Smooth muscle cell (in vitro differentiated cells): ENCODE measurements at regions not wholly inside any gene's neighbourhood (a gene's known extent, or its start where the extent isn't known, plus 50 kb on each side); places are given as distances from the start of the nearest gene placed in this dataset.

Experiments
- DNase-seq: peaks from one replicate; lab custom pipeline; 2025; ENCODE audit not compliant: unreplicated experiment; lab: John Stamatoyannopoulos, UW
- H2AFZ ChIP-seq: fragments of 200-600 bp; sonication (generic); 2 replicates; pipeline ENCODE4 v1.6.0; 2016; ENCODE audit warnings: antibody characterized with exemption, low read depth, mild to moderate bottlenecking
- H3F3A ChIP-seq: fragments of 200-600 bp; sonication (generic); 2 replicates; pipeline ENCODE4 v1.6.0; 2017; ENCODE audit warnings: antibody characterized with exemption, low read depth
- H3K27ac ChIP-seq: fragments of 200-600 bp; sonication (generic); 2 replicates; pipeline ENCODE4 v1.5.1; 2016; ENCODE audit warnings: low read depth, mild to moderate bottlenecking
- H3K27me3 ChIP-seq: fragments of 200-600 bp; sonication (generic); 2 replicates; pipeline ENCODE4 v1.6.1; 2016; ENCODE audit warnings: low read depth, mild to moderate bottlenecking
- H3K36me3 ChIP-seq: fragments of 200-600 bp; sonication (generic); 2 replicates; pipeline ENCODE4 v1.5.1; 2016; ENCODE audit warnings: low read depth
- H3K4me1 ChIP-seq: fragments of 200-600 bp; sonication (generic); 2 replicates; pipeline ENCODE4 v1.5.1; 2016; ENCODE audit warnings: low read depth
- H3K4me2 ChIP-seq: fragments of 200-600 bp; sonication (generic); 2 replicates; pipeline ENCODE4 v1.6.0; 2016; ENCODE audit warnings: mild to moderate bottlenecking
- H3K4me3 ChIP-seq: fragments of 200-600 bp; sonication (generic); 2 replicates; pipeline ENCODE4 v1.5.1; 2016; ENCODE audit warnings: mild to moderate bottlenecking
- H3K79me2 ChIP-seq: fragments of 200-600 bp; sonication (generic); 2 replicates; pipeline ENCODE4 v1.6.0; 2016; ENCODE audit warnings: low read depth, mild to moderate bottlenecking
- H3K9ac ChIP-seq: fragments of 200-600 bp; sonication (generic); 2 replicates; pipeline ENCODE4 v1.6.0; 2016; ENCODE audit warnings: low read depth
- H3K9me3 ChIP-seq: fragments of 200-600 bp; sonication (generic); replicated peaks from 2 replicates; pipeline ENCODE4 v1.5.1; 2016; ENCODE audit warnings: low read depth
- H4K20me1 ChIP-seq: fragments of 200-600 bp; sonication (generic); 2 replicates; pipeline ENCODE4 v1.6.0; 2016; ENCODE audit warnings: low read depth
- WGBS: methylation state at CpG from one replicate; pipeline ENCODE4 v1.1.7; 2016; ENCODE audit warnings: low lambda C conversion rate; 5-methylcytosine and 5-hydroxymethylcytosine counted together
- TF ChIP-seq, protein P1 (sequence below): fragments of 200-600 bp; sonication (generic); IDR thresholded peaks from 2 replicates; pipeline ENCODE4 v1.5.1; 2017; ENCODE audit warnings: borderline replicate concordance, mild to moderate bottlenecking, antibody characterized with exemption; ENCODE audit not compliant: insufficient read depth, poor library complexity, severe bottlenecking

DNA sequence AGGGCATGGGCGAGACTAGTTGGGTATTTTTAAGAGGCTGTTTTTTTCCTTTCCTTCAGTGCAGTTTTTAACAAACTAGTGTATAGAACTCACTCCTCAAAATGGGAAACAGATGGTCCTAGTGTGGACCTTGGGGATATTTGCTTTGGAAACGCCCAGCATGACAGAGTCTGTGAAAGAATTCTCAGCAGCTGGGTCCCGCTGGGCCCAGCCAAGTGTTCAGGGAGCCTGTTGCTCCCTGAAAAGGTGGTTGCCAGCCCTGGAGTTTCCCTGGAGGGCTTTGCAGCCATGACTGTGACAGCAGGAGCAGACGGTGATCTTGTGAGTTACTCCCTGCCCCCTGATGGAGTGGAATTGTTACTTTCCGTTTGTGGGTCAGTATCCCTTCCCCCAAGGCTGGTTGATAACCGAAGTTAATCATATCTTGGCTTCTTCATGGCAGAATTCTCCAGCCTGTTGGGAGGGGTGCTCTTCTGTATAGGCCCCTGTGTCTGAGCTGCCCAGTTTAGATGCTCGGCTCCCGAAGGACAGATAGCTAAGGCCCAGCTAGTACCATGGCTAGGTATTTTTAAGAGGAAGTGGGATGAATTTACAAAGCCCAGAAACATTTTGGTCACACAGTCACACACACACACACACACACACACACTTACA, 278.6 kb upstream of the HABP2 start:
- no peaks in the 10 kb centered on the region for H3K9me3 ChIP-seq
- H2AFZ ChIP-seq, result no peak overlapping the region
- H3F3A ChIP-seq, result no peaks in the 10 kb centered on the region
- H4K20me1 ChIP-seq, result no peaks in the 10 kb centered on the region
- H3K27me3 ChIP-seq, result no peaks in the 10 kb centered on the region
- no peak overlapping the region for H3K4me2 ChIP-seq
- no peaks in the 10 kb centered on the region for H3K36me3 ChIP-seq
- no peaks in the 10 kb centered on the region for H3K79me2 ChIP-seq
- H3K9ac ChIP-seq, result no peak overlapping the region
- WGBS, result 81% methylated on average over 8 of the region's 8 CpGs
- peaks cover 11% of the 10 kb centered on the region for H3K4me1 ChIP-seq
- H3K4me3 ChIP-seq, result no peak overlapping the region
- DNase-seq, result no peak
- TF ChIP-seq, protein P1, sequence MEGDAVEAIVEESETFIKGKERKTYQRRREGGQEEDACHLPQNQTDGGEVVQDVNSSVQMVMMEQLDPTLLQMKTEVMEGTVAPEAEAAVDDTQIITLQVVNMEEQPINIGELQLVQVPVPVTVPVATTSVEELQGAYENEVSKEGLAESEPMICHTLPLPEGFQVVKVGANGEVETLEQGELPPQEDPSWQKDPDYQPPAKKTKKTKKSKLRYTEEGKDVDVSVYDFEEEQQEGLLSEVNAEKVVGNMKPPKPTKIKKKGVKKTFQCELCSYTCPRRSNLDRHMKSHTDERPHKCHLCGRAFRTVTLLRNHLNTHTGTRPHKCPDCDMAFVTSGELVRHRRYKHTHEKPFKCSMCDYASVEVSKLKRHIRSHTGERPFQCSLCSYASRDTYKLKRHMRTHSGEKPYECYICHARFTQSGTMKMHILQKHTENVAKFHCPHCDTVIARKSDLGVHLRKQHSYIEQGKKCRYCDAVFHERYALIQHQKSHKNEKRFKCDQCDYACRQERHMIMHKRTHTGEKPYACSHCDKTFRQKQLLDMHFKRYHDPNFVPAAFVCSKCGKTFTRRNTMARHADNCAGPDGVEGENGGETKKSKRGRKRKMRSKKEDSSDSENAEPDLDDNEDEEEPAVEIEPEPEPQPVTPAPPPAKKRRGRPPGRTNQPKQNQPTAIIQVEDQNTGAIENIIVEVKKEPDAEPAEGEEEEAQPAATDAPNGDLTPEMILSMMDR, result no peak
- H3K27ac ChIP-seq, result no peak overlapping the region

DNA sequence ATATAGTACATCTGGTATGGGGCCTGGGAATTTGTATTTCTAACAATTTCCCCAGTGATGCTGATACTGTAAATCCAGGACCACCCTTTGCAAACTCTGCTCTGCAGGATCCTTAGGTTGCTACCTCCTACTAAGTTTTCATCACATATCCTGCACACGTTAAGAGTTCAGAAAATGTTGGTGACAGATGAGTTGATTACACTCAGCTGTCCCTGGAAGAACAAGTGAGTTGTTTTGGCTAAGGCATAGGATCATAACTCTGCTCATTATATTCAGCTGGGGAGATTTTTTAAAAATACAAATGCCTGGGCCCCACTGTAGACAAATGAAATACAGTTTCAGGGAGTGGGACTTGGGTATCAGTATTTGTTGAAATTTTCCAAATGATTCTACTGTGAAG, 274.6 kb upstream of the HABP2 start:
- H3K9me3 ChIP-seq, result no peaks in the 10 kb centered on the region
- H4K20me1 ChIP-seq, result no peaks in the 10 kb centered on the region
- TF ChIP-seq, protein P1, result no peak
- no peak overlapping the region for H3K4me2 ChIP-seq
- H3K9ac ChIP-seq, result no peak overlapping the region
- H3F3A ChIP-seq, result no peaks in the 10 kb centered on the region
- no peaks in the 10 kb centered on the region for H3K27me3 ChIP-seq
- no peak overlapping the region for H2AFZ ChIP-seq
- H3K4me1 ChIP-seq, result peaks cover 8% of the 10 kb centered on the region
- H3K36me3 ChIP-seq, result no peaks in the 10 kb centered on the region
- no peaks in the 10 kb centered on the region for H3K79me2 ChIP-seq
- no peak for DNase-seq
- no peak overlapping the region for H3K4me3 ChIP-seq
- H3K27ac ChIP-seq, result no peak overlapping the region
- WGBS, result 76% methylated on average over 1 of the region's 1 CpG

- no peaks in the 10 kb centered on the region for H3K27me3 ChIP-seq
- peaks cover 3% of the 10 kb centered on the region for H3K4me1 ChIP-seq
- no peaks in the 10 kb centered on the region for H3K79me2 ChIP-seq
- DNase-seq, result no peak
- no peak overlapping the region for H3K9ac ChIP-seq
- H3K9me3 ChIP-seq, result no peaks in the 10 kb centered on the region
- WGBS, result 93% methylated on average over 3 of the region's 3 CpGs
- no peak overlapping the region for H2AFZ ChIP-seq
- H3K36me3 ChIP-seq, result no peaks in the 10 kb centered on the region
- TF ChIP-seq, protein P1, result no peak
- no peaks in the 10 kb centered on the region for H4K20me1 ChIP-seq
- H3K27ac ChIP-seq, result no peak overlapping the region
- no peak overlapping the region for H3K4me3 ChIP-seq
- no peak overlapping the region for H3K4me2 ChIP-seq
- no peaks in the 10 kb centered on the region for H3F3A ChIP-seq
Observed at GRCh38 chr10:113278664-113279063, 274.2 kb upstream of the HABP2 start.

DNA sequence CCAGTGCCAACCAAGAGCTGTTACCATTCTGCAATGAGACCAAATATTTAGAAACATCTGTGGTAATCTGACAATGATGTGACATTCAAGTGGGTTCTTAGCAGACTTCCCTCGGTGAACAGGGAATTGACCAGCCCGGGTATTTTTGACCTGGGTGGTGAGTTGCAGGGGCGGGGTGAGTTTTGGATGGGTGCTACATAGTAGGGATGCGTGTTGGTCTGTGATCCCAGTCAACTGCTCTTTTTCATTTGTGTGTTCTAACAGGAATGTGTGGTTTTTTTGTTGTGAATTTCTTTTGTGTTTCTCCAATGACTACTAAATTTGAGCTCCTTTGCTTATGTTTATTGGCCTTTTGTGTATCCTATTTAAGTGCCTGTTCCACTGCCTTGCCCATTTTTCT, 273.6 kb upstream of the HABP2 start:
- no peaks in the 10 kb centered on the region for H3F3A ChIP-seq
- no peaks in the 10 kb centered on the region for H4K20me1 ChIP-seq
- no peak overlapping the region for H2AFZ ChIP-seq
- no peaks in the 10 kb centered on the region for H3K36me3 ChIP-seq
- H3K27me3 ChIP-seq, result no peaks in the 10 kb centered on the region
- H3K79me2 ChIP-seq, result no peaks in the 10 kb centered on the region
- WGBS, result 98% methylated on average over 4 of the region's 4 CpGs
- no peaks in the 10 kb centered on the region for H3K9me3 ChIP-seq
- TF ChIP-seq, protein P1, result no peak
- H3K27ac ChIP-seq, result no peak overlapping the region
- DNase-seq, result no peak
- H3K9ac ChIP-seq, result no peak overlapping the region
- H3K4me2 ChIP-seq, result no peak overlapping the region
- no peak overlapping the region for H3K4me3 ChIP-seq
- H3K4me1 ChIP-seq, result no peaks in the 10 kb centered on the region
